HepG2 (cell line): ENCODE measurements at regions not wholly inside any gene's neighbourhood (a gene's known extent, or its start where the extent isn't known, plus 50 kb on each side); places are given as distances from the start of the nearest gene placed in this dataset.

Experiments used
- CTCF ChIP-seq: sonication (generic); formaldehyde crosslinking; IDR thresholded peaks from 2 replicates; pipeline ENCODE4 v1.5.0; 2020; ENCODE audit warnings: mild to moderate bottlenecking, missing genetic modification reagents, moderate library complexity
- FOXP4 ChIP-seq: sonication (generic); formaldehyde crosslinking; IDR thresholded peaks from 2 replicates; pipeline ENCODE4 v1.4.0; 2020; ENCODE audit warnings: missing genetic modification reagents
- SAP130 ChIP-seq: IDR thresholded peaks from 2 replicates; pipeline ENCODE4 v1.6.1; 2016; ENCODE audit warnings: low read depth
- SIN3A ChIP-seq: IDR thresholded peaks from 2 replicates; pipeline ENCODE4 v1.6.1; 2011; ENCODE audit warnings: low read depth, mild to moderate bottlenecking, control low read depth, low read length, borderline replicate concordance
- STAT5B ChIP-seq: sonication (generic); formaldehyde crosslinking; IDR thresholded peaks from 2 replicates; pipeline ENCODE4 v1.4.0; 2020; ENCODE audit warnings: missing genetic modification reagents
- ZNF12 ChIP-seq: sonication (generic); formaldehyde crosslinking; IDR thresholded peaks from 2 replicates; pipeline ENCODE4 v1.5.0; 2020; ENCODE audit warnings: missing genetic modification reagents
- ZNF160 ChIP-seq: sonication (generic); formaldehyde crosslinking; IDR thresholded peaks from 2 replicates; pipeline ENCODE4 v1.8.0; 2022; ENCODE audit warnings: mild to moderate bottlenecking, inconsistent platforms, missing genetic modification reagents
- ZNF234 ChIP-seq: sonication (generic); formaldehyde crosslinking; conservative IDR thresholded peaks from 2 replicates; pipeline ENCODE4 v1.5.1; 2020; ENCODE audit warnings: mild to moderate bottlenecking, missing genetic modification reagents
- ZNF362 ChIP-seq: sonication (generic); formaldehyde crosslinking; IDR thresholded peaks from 2 replicates; pipeline ENCODE4 v1.4.0; 2020; ENCODE audit warnings: missing genetic modification reagents, mild to moderate bottlenecking, borderline replicate concordance

DNA sequence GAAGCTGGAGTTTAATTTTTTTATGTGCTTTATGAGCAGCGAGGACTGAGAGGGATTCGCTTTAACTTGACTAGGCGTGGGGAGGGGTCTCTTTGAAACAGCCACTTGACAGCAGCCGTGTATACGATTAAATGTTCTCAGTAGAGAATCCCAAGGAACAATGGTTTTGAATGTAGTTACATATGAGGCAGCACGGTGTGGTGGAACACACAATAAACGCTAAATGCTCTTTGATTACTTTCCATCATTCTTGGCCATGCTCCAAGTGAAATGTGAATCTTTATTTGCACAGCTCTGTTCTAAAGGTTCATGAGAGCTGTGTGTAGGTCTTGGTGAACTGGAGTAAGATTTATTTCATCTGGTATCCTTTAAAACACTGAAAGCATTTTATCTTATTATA lies 251.4 kb upstream of the TGFBR2 start:
- TF ChIP-seq ZNF234 (CRISPR knock-in tag): no peak
- no peak for TF ChIP-seq ZNF160
- TF ChIP-seq ZNF362 (CRISPR knock-in tag): no peak
- no peak for TF ChIP-seq SAP130 (CRISPR knock-in tag)
- TF ChIP-seq STAT5B (CRISPR knock-in tag): no peak
- no peak for TF ChIP-seq CTCF (CRISPR knock-in tag)
- TF ChIP-seq SIN3A: no peak
- no peak for TF ChIP-seq ZNF12 (CRISPR knock-in tag)
- TF ChIP-seq FOXP4 (CRISPR knock-in tag): no peak
